Neural progenitor cell (in vitro differentiated cells): ENCODE measurements at regions not wholly inside any gene's neighbourhood (a gene's known extent, or its start where the extent isn't known, plus 50 kb on each side); places are given as distances from the start of the nearest gene placed in this dataset.

Experiments used
- DNase-seq: peaks from one replicate; pipeline ENCODE4 v3.0.0-alpha.2; 2016; ENCODE audit warnings: low spot score
- H2AFZ ChIP-seq: fragments of 200-600 bp; sonication (generic); replicated peaks from 2 replicates; pipeline ENCODE4 v1.6.1; 2016; ENCODE audit warnings: antibody characterized with exemption
- H3F3A ChIP-seq: fragments of 200-600 bp; sonication (generic); 2 replicates; pipeline ENCODE4 v1.6.1; 2016; ENCODE audit warnings: antibody characterized with exemption, low read depth
- H3K27ac ChIP-seq: fragments of 200-600 bp; sonication (generic); 2 replicates; pipeline ENCODE4 v1.5.1; 2016; ENCODE audit warnings: mild to moderate bottlenecking
- H3K27me3 ChIP-seq: fragments of 200-600 bp; sonication (generic); 2 replicates; pipeline ENCODE4 v1.6.1; 2016; ENCODE audit warnings: mild to moderate bottlenecking, moderate library complexity
- H3K36me3 ChIP-seq: fragments of 200-600 bp; sonication (generic); 2 replicates; pipeline ENCODE4 v1.5.1; 2016
- H3K4me1 ChIP-seq: fragments of 200-600 bp; sonication (generic); 2 replicates; pipeline ENCODE4 v1.6.1; 2016; ENCODE audit warnings: mixed run types
- H3K4me2 ChIP-seq: fragments of 200-600 bp; sonication (generic); 2 replicates; pipeline ENCODE4 v1.6.1; 2016
- H3K4me3 ChIP-seq: fragments of 200-600 bp; sonication (generic); 2 replicates; pipeline ENCODE4 v1.5.1; 2016
- H3K79me2 ChIP-seq: fragments of 200-600 bp; sonication (generic); 2 replicates; pipeline ENCODE4 v1.6.1; 2016; ENCODE audit warnings: low read depth
- H3K9ac ChIP-seq: fragments of 200-600 bp; sonication (generic); 2 replicates; pipeline ENCODE4 v1.6.1; 2016
- H3K9me3 ChIP-seq: fragments of 200-600 bp; sonication (generic); 2 replicates; pipeline ENCODE4 v1.5.1; 2016; ENCODE audit warnings: low read depth
- H4K20me1 ChIP-seq: fragments of 200-600 bp; sonication (generic); 2 replicates; pipeline ENCODE4 v1.6.1; 2016; ENCODE audit warnings: low read depth
- H3K27ac Mint-ChIP-seq: 3 replicates; pipeline ENCODE4 v1.8.0; 2021; ENCODE audit warnings: mixed read lengths
- H3K27me3 Mint-ChIP-seq: 2 replicates; pipeline ENCODE4 v1.8.0; 2022; ENCODE audit warnings: low read depth, mild to moderate bottlenecking, inconsistent platforms, moderate library complexity, mixed read lengths; ENCODE audit not compliant: insufficient read depth
- H3K36me3 Mint-ChIP-seq: 3 replicates; pipeline ENCODE4 v1.8.0; 2021; ENCODE audit warnings: mixed read lengths
- H3K4me1 Mint-ChIP-seq: 3 replicates; pipeline ENCODE4 v1.8.0; 2021; ENCODE audit warnings: mixed read lengths
- H3K4me3 Mint-ChIP-seq: 3 replicates; pipeline ENCODE4 v1.8.0; 2021; ENCODE audit warnings: mild to moderate bottlenecking, moderate library complexity, mixed read lengths
- H3K9me3 Mint-ChIP-seq: 3 replicates; pipeline ENCODE4 v1.8.0; 2020; ENCODE audit warnings: mixed read lengths
- CTCF ChIP-seq: fragments of 200-600 bp; sonication (generic); IDR thresholded peaks from 2 replicates; pipeline ENCODE4 v1.5.1; 2017; ENCODE audit warnings: antibody characterized with exemption, mild to moderate bottlenecking
- EZH2 ChIP-seq: fragments of 200-600 bp; sonication (generic); IDR thresholded peaks from 2 replicates; pipeline ENCODE4 v1.6.1; 2017; ENCODE audit warnings: antibody characterized with exemption, mild to moderate bottlenecking, moderate library complexity
- EZH2phosphoT487 ChIP-seq: fragments of 200-600 bp; sonication (generic); IDR thresholded peaks from 2 replicates; pipeline ENCODE4 v1.6.1; 2017; ENCODE audit warnings: antibody characterized with exemption

- Histone ChIP-seq H3K36me3 (no peaks in the 10 kb centered on the region), H3K9ac (no peak overlapping the region), H3K79me2 (no peaks in the 10 kb centered on the region), H3K4me3 (no peak overlapping the region), H2AFZ (no peak overlapping the region), H3F3A (no peaks in the 10 kb centered on the region), H3K4me2 (no peak overlapping the region), H3K27ac (no peak overlapping the region), H3K27me3 (no peaks in the 10 kb centered on the region), H3K9me3 (no peaks in the 10 kb centered on the region), H3K4me1 (no peaks in the 10 kb centered on the region), H4K20me1 (no peaks in the 10 kb centered on the region)
- H3K27me3 Mint-ChIP-seq: no peaks in the 10 kb centered on the region
- no peak overlapping the region for H3K27ac Mint-ChIP-seq
- TF ChIP-seq EZH2phosphoT487: no peak
- no peaks in the 10 kb centered on the region for H3K36me3 Mint-ChIP-seq
- H3K4me3 Mint-ChIP-seq: no peak overlapping the region
- H3K4me1 Mint-ChIP-seq: no peaks in the 10 kb centered on the region
- H3K9me3 Mint-ChIP-seq: no peaks in the 10 kb centered on the region
- DNase-seq: no peak
Observed at GRCh38 chr12:41835556-41835955, 309.1 kb downstream of the GXYLT1 start.

GRCh38 chr12:41819948-41820347 is 324.7 kb downstream of the GXYLT1 start:
- Mint-ChIP-seq H3K4me1 (no peaks in the 10 kb centered on the region), H3K9me3 (no peaks in the 10 kb centered on the region), H3K4me3 (no peak overlapping the region), H3K27me3 (no peaks in the 10 kb centered on the region), H3K36me3 (no peaks in the 10 kb centered on the region), H3K27ac (no peak overlapping the region)
- no peaks in the 10 kb centered on the region for H3K4me1 ChIP-seq
- H3K36me3 ChIP-seq: no peaks in the 10 kb centered on the region
- TF ChIP-seq CTCF: no peak
- TF ChIP-seq EZH2: no peak
- no peak for TF ChIP-seq EZH2phosphoT487
- H3K27ac ChIP-seq: no peak overlapping the region
- H3K4me2 ChIP-seq: no peak overlapping the region
- no peaks in the 10 kb centered on the region for H3K27me3 ChIP-seq
- no peaks in the 10 kb centered on the region for H4K20me1 ChIP-seq
- no peak overlapping the region for H3K9ac ChIP-seq
- no peak for DNase-seq
- H3F3A ChIP-seq: no peaks in the 10 kb centered on the region
- no peaks in the 10 kb centered on the region for H3K9me3 ChIP-seq
- no peak overlapping the region for H3K4me3 ChIP-seq
- no peaks in the 10 kb centered on the region for H3K79me2 ChIP-seq
- no peak overlapping the region for H2AFZ ChIP-seq

- Mint-ChIP-seq H3K36me3 (no peaks in the 10 kb centered on the region), H3K4me1 (no peaks in the 10 kb centered on the region), H3K4me3 (no peak overlapping the region), H3K9me3 (peaks cover 29% of the 10 kb centered on the region), H3K27ac (no peak overlapping the region), H3K27me3 (peaks cover 4% of the 10 kb centered on the region)
- Histone ChIP-seq H3K36me3 (no peaks in the 10 kb centered on the region), H3K9ac (no peak overlapping the region), H3K79me2 (no peaks in the 10 kb centered on the region), H3K4me3 (no peak overlapping the region), H2AFZ (no peak overlapping the region), H3K4me2 (no peak overlapping the region), H3K4me1 (no peaks in the 10 kb centered on the region), H4K20me1 (no peaks in the 10 kb centered on the region), H3K27ac (no peak overlapping the region), H3K27me3 (no peaks in the 10 kb centered on the region), H3K9me3 (no peaks in the 10 kb centered on the region), H3F3A (no peaks in the 10 kb centered on the region)
- no peak for DNase-seq
- no peak for TF ChIP-seq CTCF
- TF ChIP-seq EZH2: no peak
- no peak for TF ChIP-seq EZH2phosphoT487
Observed at GRCh38 chr12:41804026-41804425, 340.6 kb downstream of the GXYLT1 start.

DNA sequence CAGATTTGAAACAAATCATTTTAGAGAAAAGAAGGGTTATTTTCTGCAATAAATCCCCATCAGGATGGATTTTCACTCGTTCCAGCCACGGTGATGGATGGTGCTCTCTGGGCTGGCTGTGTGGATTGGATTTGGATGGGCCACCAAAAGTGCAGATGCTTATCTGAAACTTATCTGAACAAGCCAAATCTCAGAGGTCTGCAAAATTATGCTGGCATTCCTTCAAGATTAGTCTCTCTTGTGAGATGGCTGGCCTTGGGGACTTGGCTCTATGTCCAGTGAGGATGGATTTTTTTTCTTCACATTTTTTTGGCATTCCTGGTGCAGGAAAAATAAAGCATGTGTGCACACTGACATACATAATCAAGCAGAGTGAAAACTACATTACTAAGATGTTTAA is 341.9 kb downstream of the GXYLT1 start:
- Histone ChIP-seq H3K4me3 (no peak overlapping the region), H3K4me1 (no peaks in the 10 kb centered on the region), H3F3A (no peaks in the 10 kb centered on the region), H4K20me1 (no peaks in the 10 kb centered on the region), H3K9me3 (no peaks in the 10 kb centered on the region), H2AFZ (no peak overlapping the region), H3K9ac (no peak overlapping the region), H3K27me3 (no peaks in the 10 kb centered on the region), H3K4me2 (no peak overlapping the region), H3K36me3 (no peaks in the 10 kb centered on the region), H3K79me2 (no peaks in the 10 kb centered on the region), H3K27ac (no peak overlapping the region)
- no peak for TF ChIP-seq CTCF
- Mint-ChIP-seq H3K27ac (no peak overlapping the region), H3K4me3 (no peak overlapping the region), H3K4me1 (peaks cover 7% of the 10 kb centered on the region), H3K9me3 (peaks cover 18% of the 10 kb centered on the region), H3K27me3 (peaks cover 4% of the 10 kb centered on the region), H3K36me3 (no peaks in the 10 kb centered on the region)
- no peak for DNase-seq
